NCI-H1092 treated with DMSO at 0.1 percent for 48 hours (cell line): ENCODE measurements at regions not wholly inside any gene's neighbourhood (a gene's known extent, or its start where the extent isn't known, plus 50 kb on each side); places are given as distances from the start of the nearest gene placed in this dataset.
"Not testable (repeated sequence)": the region's sequence is repeated elsewhere in the genome, so short reads cannot be mapped to it uniquely, and the experiment has no call there.

Experiments
- DNase-seq: peaks from one replicate; lab custom pipeline; 2025; lab: John Stamatoyannopoulos, UW

GRCh38 chr6:144476286-144476685 is 191.2 kb downstream of the UTRN start:
- DNase-seq, result no peak

DNA sequence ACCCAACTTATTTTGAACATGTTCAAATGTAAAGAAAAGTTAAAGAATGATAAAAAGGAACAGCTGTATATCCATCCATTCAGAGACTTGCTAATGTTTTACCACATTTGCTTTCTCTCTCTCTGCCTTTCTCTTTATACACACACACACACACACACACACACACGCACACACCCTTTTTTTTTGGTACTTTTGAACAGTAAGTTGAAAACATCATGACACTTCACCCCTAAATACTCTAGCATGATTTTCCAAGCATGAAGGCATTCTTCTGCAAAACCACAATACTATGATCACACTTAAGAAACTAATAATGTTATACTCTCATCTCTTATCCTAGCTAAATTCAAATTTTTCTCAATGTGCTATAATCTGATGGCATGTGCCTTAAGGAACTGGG is 192.3 kb downstream of the UTRN start:
- DNase-seq, result no peak

DNA sequence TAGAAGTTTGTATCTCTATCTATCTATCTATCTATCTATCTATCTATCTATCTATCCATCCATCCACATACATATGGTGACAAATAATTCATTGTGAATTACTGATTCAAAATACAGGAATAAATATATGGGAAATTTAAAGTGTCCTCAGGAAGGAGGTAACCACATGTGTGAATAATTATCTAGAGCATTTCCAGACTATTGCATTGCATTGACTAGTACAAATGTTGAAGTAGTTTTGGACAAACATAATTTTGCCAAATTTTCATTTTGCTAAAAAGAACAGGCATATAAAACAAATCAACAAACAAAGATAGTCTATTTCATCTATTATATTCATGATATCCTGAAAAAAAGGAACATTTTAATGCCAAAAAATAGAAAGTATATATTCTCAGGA is 192.7 kb downstream of the UTRN start:
- no peak for DNase-seq

GRCh38 chr6:144478483-144478882 is 193.3 kb downstream of the UTRN start:
- DNase-seq, result no peak

GRCh38 chr6:144479991-144480390 is 194.9 kb downstream of the UTRN start:
- DNase-seq, result no peak

DNA sequence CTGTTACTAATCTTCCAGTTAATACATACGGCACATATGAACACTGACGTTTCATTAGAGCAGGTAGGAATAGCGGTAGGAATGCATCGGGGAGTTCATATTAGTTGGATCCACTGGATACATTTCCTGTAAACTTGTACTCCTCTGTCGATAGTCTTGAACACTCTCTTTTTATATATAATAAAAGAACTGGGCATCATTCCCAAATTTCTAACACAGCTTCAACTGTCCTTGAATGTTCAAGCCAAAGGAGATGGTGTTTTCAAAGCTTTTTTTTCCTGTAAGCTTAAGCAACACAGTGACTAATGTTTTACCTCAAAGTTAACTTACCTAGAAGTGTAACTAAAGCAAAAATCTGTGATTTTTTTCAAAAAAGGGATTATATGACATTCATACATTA is 195.3 kb downstream of the UTRN start:
- no peak for DNase-seq

DNA sequence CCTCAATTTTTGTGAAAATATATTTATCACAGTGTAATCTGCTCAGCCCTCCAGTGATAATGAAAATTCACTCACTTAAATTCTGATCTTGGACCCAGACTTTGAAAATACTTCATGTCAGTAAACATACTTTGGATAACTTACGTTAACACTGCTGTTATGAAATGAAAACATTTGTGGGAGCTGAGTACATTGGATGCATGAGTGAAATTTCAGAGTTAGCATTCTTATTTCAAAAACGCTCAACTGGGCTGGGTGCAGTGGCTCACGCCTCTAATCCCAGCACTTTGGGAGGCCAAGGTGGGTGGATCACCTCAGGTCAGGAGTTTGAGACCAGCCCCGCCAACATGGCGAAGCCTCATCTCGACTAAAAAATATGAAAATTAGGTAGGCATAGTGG is 196.4 kb downstream of the UTRN start:
- DNase-seq, result no peak

DNA sequence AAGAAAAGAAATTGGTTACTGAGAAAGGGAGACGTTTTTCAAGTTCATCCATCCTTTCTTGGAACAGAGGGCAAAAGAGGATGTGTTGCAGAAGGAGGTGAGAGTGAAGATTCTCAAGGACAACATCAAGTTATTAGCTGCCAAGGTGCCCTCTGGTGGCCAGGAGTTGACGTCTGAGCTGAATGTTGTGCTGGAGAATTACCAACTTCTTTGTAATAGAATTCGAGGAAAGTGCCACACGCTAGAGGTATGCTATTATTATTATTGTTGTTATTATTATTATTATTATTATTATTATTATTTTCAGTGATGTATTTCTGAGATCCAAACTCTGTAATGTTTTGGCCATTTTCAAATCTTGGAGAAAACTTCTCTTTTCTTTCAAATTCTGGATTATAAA is 197.0 kb downstream of the UTRN start:
- peak; percentile 42 for DNase-seq

GRCh38 chr6:144485531-144485930 is 200.4 kb downstream of the UTRN start:
- DNase-seq, result no peak

- no peak for DNase-seq
Measured at GRCh38 chr6:144488590-144488989, 203.5 kb downstream of the UTRN start.

- DNase-seq, result no peak
Measured at GRCh38 chr6:144493035-144493910, 208.1 kb downstream of the UTRN start.

- DNase-seq, result not testable (repeated sequence)
Measured at GRCh38 chr6:144495076-144495475, 209.9 kb downstream of the UTRN start.

GRCh38 chr6:144497650-144498049 is 212.5 kb downstream of the UTRN start:
- DNase-seq, result no peak

- no peak for DNase-seq
Measured at GRCh38 chr6:144500892-144501291, 215.8 kb downstream of the UTRN start.

DNA sequence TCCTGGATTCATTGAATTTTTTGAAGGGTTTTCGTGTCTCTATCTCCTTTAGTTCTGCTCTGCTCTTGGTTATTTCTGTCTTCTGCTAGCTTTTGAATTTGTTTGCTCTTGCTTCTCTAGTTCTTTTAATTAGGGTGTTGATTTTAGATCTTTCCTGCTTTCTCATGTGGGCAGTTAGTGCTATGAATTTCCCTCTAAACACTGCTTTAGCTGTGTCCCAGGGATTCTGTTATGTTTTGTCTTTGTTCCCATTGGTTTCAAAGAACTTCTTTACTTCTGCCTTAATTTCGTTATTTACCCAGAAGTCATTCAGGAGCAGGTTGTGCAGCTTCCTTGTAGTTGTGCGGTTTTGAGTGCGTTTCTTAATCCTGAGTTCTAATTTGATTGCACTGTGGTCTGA is 220.1 kb downstream of the UTRN start:
- not testable (repeated sequence) for DNase-seq

- DNase-seq, result not testable (repeated sequence)
Measured at GRCh38 chr6:144506051-144506450, 220.9 kb downstream of the UTRN start.

GRCh38 chr6:144507772-144508312 is 222.7 kb downstream of the UTRN start:
- not testable (repeated sequence) for DNase-seq

- no peak for DNase-seq
Measured at GRCh38 chr6:144510859-144511258, 225.7 kb downstream of the UTRN start.

DNA sequence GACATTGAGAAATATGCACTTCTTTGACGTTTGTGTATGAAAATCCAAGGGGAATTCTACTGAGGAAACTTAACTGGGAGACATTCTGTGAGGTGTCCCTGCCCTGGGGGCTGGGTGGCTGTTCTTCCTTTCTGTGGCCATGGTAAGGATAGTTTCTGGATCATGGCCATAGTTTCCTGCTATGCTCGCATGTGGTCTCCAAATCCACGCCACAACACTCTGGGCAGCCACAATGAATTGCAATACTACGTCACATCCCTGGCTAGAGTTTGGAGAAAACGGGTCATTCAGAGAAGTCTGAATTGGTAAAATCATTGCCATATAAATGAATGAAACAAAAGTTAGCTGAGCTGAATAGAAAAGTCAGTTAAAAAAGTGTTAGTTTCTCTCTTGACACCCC is 230.6 kb downstream of the UTRN start:
- no peak for DNase-seq

DNA sequence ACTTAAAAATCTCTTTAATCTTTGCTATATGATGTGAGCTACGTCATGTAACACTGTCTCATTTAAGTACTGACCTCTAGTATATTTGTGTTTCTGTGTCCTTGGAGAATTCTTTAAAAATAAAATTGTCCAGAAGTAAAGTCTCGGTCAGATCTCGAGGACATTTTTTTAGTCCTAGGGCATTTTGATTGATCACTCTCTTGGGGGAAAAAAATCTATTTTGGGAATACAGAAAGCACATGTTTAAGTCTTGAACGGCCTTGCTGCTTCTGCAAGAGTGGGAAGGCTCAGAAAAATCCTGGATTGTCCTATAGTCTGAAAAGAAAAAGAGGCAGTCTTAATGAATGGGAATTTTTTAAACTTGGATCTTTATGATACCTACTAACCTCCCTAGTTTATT is 234.3 kb downstream of the UTRN start:
- DNase-seq, result no peak

- no peak for DNase-seq
Measured at GRCh38 chr6:144528743-144529425, 243.7 kb downstream of the UTRN start.

- no peak for DNase-seq
Measured at GRCh38 chr6:144530118-144530517, 245.0 kb downstream of the UTRN start.

DNA sequence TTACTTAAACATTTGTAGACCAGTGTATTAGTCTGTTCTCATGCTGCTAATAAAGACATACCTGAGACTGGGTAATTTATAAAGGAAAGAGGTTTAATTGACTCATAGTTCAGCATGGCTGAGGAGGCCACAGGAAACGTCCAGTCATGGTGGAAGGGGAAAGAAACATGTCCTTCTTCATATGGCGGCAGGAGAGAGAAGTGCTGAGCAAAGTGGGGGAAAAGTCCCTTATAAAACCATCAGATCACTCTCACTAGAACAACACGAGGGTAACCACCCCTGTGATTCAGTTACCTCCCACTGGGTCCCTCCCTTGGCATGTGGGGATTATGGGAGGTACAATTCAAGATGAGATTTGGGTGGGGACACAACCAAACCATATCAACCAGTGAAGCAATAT is 247.1 kb downstream of the UTRN start:
- not testable (repeated sequence) for DNase-seq
